GM12865 (cell line): ENCODE measurements at regions not wholly inside any gene's neighbourhood (a gene's known extent, or its start where the extent isn't known, plus 50 kb on each side); places are given as distances from the start of the nearest gene placed in this dataset.

ENCODE experiments used
- DNase-seq: peaks from one replicate; pipeline ENCODE4 v3.0.0; 2010; ENCODE audit warnings: low read depth
- H3K4me3 ChIP-seq: 2 replicates; pipeline ENCODE4 v1.5.1; 2011; ENCODE audit warnings: mild to moderate bottlenecking, low read depth, low read length, control low read depth
- CTCF ChIP-seq: IDR thresholded peaks from 2 replicates; pipeline ENCODE4 v1.5.1; 2011; ENCODE audit warnings: low read length, control low read depth, low read depth, inconsistent platforms; ENCODE audit not compliant: insufficient read depth; ENCODE audit errors: missing control alignments

DNA sequence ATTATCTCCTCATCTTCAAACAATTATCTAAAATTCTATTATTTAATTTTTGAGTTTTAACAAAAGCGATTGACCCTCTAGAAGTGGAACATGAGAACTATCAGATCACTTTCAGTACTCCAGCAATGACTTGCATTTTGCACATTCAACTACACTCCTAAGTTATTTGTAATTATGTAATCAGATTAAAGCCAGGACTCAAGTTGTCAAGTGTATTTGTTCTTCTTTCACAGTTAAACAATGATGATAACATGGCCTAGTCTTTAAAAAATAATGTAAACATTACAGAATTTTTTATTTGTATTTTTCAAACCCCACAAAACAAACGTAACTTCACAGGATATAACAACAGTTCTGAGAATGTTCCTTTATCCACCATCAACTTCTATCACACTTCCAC is 2148.9 kb upstream of the ACO1 start:
- TF ChIP-seq CTCF: no peak
- DNase-seq: no peak
- H3K4me3 ChIP-seq: no peak overlapping the region

GRCh38 chr9:30239878-30240277 is 2144.6 kb upstream of the ACO1 start:
- TF ChIP-seq CTCF: no peak
- DNase-seq: no peak
- no peak overlapping the region for H3K4me3 ChIP-seq

DNA sequence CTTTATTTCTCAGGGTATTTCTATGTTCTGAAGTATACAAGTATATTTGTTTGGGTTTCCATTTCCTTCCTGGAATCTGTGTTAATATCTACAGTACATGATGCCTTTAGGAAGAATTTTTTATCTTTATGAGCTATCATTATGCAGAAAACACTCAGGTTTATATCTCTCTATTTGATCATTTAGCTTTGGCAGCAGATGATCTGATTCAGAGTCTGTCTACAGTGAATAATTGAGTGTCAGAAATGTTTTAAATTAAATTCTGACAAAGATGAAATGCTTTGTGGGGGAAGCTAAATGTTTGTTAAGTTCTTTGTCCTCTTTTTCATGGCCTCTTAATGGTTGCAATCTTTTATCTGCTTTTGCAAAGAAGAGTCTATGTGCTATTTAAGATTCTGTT is 2141.0 kb upstream of the ACO1 start:
- H3K4me3 ChIP-seq: no peak overlapping the region
- DNase-seq: no peak
- TF ChIP-seq CTCF: no peak

DNA sequence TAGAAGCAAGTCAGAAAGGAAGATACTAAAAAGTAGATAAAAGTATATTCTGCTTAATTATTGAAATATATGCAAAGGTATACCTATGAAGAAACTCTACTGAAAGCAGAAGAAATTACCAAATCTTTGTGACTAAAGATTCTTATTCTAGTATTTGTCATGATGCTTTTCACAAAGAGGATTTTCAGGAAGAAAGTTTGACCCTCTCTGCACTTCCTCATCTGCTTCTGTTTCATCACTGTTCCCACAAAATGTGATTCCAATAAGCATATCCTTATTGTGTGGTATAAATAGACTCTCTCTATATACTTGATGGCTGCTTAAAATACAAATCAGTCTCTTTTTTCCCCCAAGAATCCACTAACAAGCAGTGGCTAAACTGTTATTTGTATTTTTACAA is 2139.6 kb upstream of the ACO1 start:
- DNase-seq: no peak
- H3K4me3 ChIP-seq: no peak overlapping the region
- TF ChIP-seq CTCF: no peak

GRCh38 chr9:30250872-30251271 is 2133.6 kb upstream of the ACO1 start:
- no peak overlapping the region for H3K4me3 ChIP-seq
- no peak for DNase-seq
- no peak for TF ChIP-seq CTCF

GRCh38 chr9:30258094-30258493 is 2126.3 kb upstream of the ACO1 start:
- H3K4me3 ChIP-seq: no peak overlapping the region
- no peak for TF ChIP-seq CTCF
- DNase-seq: no peak

DNA sequence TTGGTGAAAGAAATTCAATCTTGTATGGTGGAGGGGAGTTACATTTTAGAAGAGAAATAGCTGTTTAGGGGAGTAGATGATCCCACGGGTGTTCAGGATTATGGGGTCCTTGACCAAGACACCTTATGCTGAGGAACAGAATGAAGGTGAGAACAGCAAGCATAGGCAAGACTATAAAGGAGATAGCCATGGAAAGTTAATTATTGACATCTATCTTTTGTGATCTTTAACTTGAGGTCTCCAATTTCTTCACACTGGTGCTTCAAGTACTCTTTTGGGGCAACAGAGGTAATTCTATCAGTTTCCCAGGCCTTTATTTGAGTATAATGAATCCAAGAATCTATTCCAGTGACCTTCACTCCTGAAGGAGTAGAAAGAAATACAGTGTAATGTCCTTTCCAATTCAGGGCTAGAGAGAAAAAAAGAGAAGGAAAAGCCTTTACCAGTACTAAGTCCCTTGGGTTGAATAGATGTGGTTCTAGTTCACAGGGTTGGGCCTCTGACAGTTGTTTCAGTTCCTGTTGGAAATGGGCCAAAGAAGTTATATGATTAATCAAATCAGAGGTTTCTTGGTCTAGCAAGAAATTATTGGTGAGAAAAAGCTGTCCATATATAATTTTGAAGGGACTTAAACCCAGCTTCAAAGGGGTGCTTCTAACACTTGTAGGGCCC is 2104.1 kb upstream of the ACO1 start:
- no peak for TF ChIP-seq CTCF
- DNase-seq: no peak
- no peak overlapping the region for H3K4me3 ChIP-seq
